ENCODE measurements at regions not wholly inside any gene's neighbourhood (a gene's known extent, or its start where the extent isn't known, plus 50 kb on each side); places are given as distances from the start of the nearest gene placed in this dataset.
A peak's percentile ranks its signal among the peaks of the same experiment; 100 is the strongest.

GRCh38 chr15:23750179-23750578 lies 63.1 kb upstream of the NDN start:
- no peak for TF ChIP-seq CTCF (IDR thresholded peaks at IDR 0.05; ENCODE audit: low read depth, low read length)
- Histone ChIP-seq H3K36me3 (no peaks in the 10 kb centered on the region), H3K4me3 (ENCODE audit: low read depth, low read length) (no peak overlapping the region)

GRCh38 chr15:23750776-23751175 lies 63.7 kb upstream of the NDN start:
- H3K36me3 ChIP-seq: no peaks in the 10 kb centered on the region
- no peak overlapping the region for H3K27ac ChIP-seq
- H3K9me3 ChIP-seq (ENCODE audit: severe bottlenecking): no peaks in the 10 kb centered on the region
- no peaks in the 10 kb centered on the region for H3K27me3 ChIP-seq (ENCODE audit: insufficient read depth, low read depth, severe bottlenecking)
- no peak for DNase-seq
- no peak overlapping the region for H3K4me3 ChIP-seq (ENCODE audit: low read depth, low read length)
- TF ChIP-seq CTCF (IDR thresholded peaks at IDR 0.05; ENCODE audit: low read depth, low read length): no peak

More at GRCh38 chr15:23750179-23750578, 63.1 kb upstream of the NDN start:
- DNase-seq: no peak
- Histone ChIP-seq H3K27me3 (ENCODE audit: insufficient read depth, low read depth, severe bottlenecking) (no peaks in the 10 kb centered on the region), H3K27ac (no peak overlapping the region), H3K9me3 (ENCODE audit: severe bottlenecking) (no peaks in the 10 kb centered on the region)

- TF ChIP-seq CTCF (IDR thresholded peaks at IDR 0.05; ENCODE audit: low read depth, low read length): no peak
- H3K27ac ChIP-seq: no peak overlapping the region
- DNase-seq: no peak
- no peaks in the 10 kb centered on the region for H3K9me3 ChIP-seq (ENCODE audit: severe bottlenecking)
- no peak overlapping the region for H3K4me3 ChIP-seq (ENCODE audit: low read depth, low read length)
- no peaks in the 10 kb centered on the region for H3K36me3 ChIP-seq
- H3K27me3 ChIP-seq (ENCODE audit: insufficient read depth, low read depth, severe bottlenecking): no peaks in the 10 kb centered on the region
Measured at GRCh38 chr15:23753248-23753647, 66.1 kb upstream of the NDN start.

GRCh38 chr15:23758891-23759290 lies 71.8 kb upstream of the NDN start:
- H3K9me3 ChIP-seq (ENCODE audit: severe bottlenecking): no peaks in the 10 kb centered on the region

GRCh38 chr15:23760024-23760423 lies 72.9 kb upstream of the NDN start:
- Histone ChIP-seq H3K36me3 (no peaks in the 10 kb centered on the region), H3K27ac (no peak overlapping the region), H3K27me3 (ENCODE audit: insufficient read depth, low read depth, severe bottlenecking) (no peaks in the 10 kb centered on the region), H3K4me3 (ENCODE audit: low read depth, low read length) (no peak overlapping the region), H3K9me3 (ENCODE audit: severe bottlenecking) (no peaks in the 10 kb centered on the region)
- peak; percentile 33 for DNase-seq
- TF ChIP-seq CTCF (IDR thresholded peaks at IDR 0.05; ENCODE audit: low read depth, low read length): peak; percentile 50; the same call in 1 of the 2 replicates

More at GRCh38 chr15:23758891-23759290, 71.8 kb upstream of the NDN start:
- no peaks in the 10 kb centered on the region for H3K27me3 ChIP-seq (ENCODE audit: insufficient read depth, low read depth, severe bottlenecking)
- no peak for DNase-seq
- no peak overlapping the region for H3K27ac ChIP-seq
- H3K36me3 ChIP-seq: no peaks in the 10 kb centered on the region
- no peak overlapping the region for H3K4me3 ChIP-seq (ENCODE audit: low read depth, low read length)
- TF ChIP-seq CTCF (IDR thresholded peaks at IDR 0.05; ENCODE audit: low read depth, low read length): no peak

GRCh38 chr15:23761386-23761785 lies 74.3 kb upstream of the NDN start:
- Histone ChIP-seq H3K27ac (no peak overlapping the region), H3K36me3 (no peaks in the 10 kb centered on the region), H3K9me3 (ENCODE audit: severe bottlenecking) (no peaks in the 10 kb centered on the region), H3K4me3 (ENCODE audit: low read depth, low read length) (no peak overlapping the region), H3K27me3 (ENCODE audit: insufficient read depth, low read depth, severe bottlenecking) (no peaks in the 10 kb centered on the region)
- no peak for TF ChIP-seq CTCF (IDR thresholded peaks at IDR 0.05; ENCODE audit: low read depth, low read length)
- DNase-seq: no peak
